WERI-Rb-1 (cell line): ENCODE measurements at regions not wholly inside any gene's neighbourhood (a gene's known extent, or its start where the extent isn't known, plus 50 kb on each side); places are given as distances from the start of the nearest gene placed in this dataset.

Source experiments
- DNase-seq: peaks from one replicate; pipeline ENCODE4 v3.0.0-alpha.2; 2020
- H3K27ac ChIP-seq: fragments of 250-450 bp; sonication (Bioruptor Pico); 2 replicates; pipeline ENCODE4 v1.5.1; 2020; ENCODE audit warnings: mild to moderate bottlenecking, moderate library complexity
- H3K27me3 ChIP-seq: fragments of 250-450 bp; sonication (Bioruptor Pico); 2 replicates; pipeline ENCODE4 v1.5.1; 2021; ENCODE audit warnings: mild to moderate bottlenecking, low read depth, moderate library complexity; ENCODE audit not compliant: insufficient read depth, severe bottlenecking
- H3K36me3 ChIP-seq: fragments of 250-450 bp; sonication (Bioruptor Pico); 2 replicates; pipeline ENCODE4 v1.5.1; 2020; ENCODE audit warnings: mild to moderate bottlenecking, moderate library complexity
- H3K4me3 ChIP-seq: 2 replicates; pipeline ENCODE4 v1.5.1; 2011; ENCODE audit warnings: low read depth, mild to moderate bottlenecking, control low read depth, low read length
- H3K9me3 ChIP-seq: fragments of 250-450 bp; sonication (Bioruptor Pico); 2 replicates; pipeline ENCODE4 v1.5.1; 2021; ENCODE audit warnings: mild to moderate bottlenecking, moderate library complexity; ENCODE audit not compliant: severe bottlenecking
- TF ChIP-seq, protein P1 (sequence below): IDR thresholded peaks from 2 replicates; pipeline ENCODE4 v1.5.1; 2011; ENCODE audit warnings: low read depth, mild to moderate bottlenecking, control low read depth, inconsistent platforms, low read length

DNA sequence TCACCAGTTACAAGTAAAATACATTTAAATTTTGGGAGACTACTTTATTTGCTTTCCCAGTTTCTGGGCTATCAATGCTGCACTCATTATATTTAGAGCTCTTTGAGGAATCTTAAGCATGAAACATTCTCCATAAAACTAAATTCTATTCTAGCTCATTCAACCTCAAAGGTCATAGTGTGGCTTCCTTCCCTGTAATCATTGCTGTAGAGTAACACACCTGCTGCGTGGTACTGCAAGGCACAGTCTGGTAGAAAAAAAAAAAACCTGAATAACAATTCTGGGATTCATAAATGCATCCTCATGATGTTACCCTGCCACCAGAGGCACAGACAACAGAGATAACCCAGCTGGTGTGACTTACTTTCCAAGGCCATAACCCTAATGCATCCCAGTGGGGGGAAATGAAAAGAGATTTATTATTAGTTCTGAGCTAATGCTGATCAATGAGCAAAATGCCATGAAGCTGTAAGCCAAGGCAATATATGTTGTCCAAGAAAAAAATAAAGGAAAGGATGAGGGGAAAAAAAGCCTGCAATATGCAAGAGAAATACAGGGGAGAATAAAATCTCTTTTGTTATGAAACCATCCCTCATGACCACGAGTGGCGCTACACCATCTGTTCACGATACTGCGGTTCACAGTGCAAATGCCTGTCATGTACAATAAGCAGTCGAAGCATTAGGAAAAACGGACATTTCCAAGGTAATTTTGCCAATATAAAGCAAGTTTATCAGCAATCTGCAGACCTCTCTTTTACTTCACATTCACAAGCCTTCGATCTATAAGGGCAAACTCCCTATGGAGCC is 1481.6 kb upstream of the PIK3C3 start:
- Histone ChIP-seq H3K27me3 (no peaks in the 10 kb centered on the region), H3K36me3 (no peaks in the 10 kb centered on the region), H3K4me3 (no peak overlapping the region), H3K9me3 (no peaks in the 10 kb centered on the region), H3K27ac (no peak overlapping the region)
- DNase-seq, result no peak
- TF ChIP-seq, protein P1, sequence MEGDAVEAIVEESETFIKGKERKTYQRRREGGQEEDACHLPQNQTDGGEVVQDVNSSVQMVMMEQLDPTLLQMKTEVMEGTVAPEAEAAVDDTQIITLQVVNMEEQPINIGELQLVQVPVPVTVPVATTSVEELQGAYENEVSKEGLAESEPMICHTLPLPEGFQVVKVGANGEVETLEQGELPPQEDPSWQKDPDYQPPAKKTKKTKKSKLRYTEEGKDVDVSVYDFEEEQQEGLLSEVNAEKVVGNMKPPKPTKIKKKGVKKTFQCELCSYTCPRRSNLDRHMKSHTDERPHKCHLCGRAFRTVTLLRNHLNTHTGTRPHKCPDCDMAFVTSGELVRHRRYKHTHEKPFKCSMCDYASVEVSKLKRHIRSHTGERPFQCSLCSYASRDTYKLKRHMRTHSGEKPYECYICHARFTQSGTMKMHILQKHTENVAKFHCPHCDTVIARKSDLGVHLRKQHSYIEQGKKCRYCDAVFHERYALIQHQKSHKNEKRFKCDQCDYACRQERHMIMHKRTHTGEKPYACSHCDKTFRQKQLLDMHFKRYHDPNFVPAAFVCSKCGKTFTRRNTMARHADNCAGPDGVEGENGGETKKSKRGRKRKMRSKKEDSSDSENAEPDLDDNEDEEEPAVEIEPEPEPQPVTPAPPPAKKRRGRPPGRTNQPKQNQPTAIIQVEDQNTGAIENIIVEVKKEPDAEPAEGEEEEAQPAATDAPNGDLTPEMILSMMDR, result no peak

DNA sequence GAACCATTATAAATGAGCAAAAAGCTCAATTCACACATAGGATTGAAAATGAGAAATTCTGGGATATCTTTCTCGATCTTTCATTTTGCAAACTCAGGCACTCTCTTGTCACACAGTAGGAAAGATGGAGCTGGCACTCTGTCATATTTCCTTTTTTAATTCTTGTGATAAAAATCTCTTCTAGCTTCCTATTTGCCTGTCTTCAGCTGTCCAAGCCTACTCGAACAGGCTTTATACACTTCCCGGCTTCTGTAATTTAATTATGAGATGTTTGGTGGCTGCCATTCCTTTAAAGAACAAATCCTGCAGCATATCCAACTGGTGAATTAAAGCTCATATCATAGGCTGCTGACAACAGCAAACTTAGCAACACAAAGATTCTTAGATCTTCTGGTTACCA is 1484.3 kb upstream of the PIK3C3 start:
- DNase-seq, result no peak

DNA sequence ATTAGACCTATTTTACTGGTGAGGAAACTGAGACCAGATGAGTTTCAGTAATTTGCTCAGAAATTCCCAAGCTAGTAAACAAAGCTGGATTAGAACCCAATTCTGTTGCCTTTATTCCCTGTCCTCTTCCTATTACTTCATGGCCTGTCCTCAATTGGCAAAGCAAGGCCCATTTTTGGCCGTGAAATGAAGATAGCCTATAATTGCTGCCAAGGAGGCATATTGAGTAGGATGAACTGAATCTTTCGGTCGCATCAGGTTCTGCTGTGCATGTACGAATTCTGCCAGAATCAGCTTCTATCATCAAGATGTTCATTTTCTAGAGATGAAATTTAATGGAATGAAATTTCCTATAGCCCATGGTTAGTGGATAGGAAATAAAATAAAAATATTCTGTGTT is 1485.2 kb upstream of the PIK3C3 start:
- TF ChIP-seq, protein P1, result no peak
- H3K27me3 ChIP-seq, result no peaks in the 10 kb centered on the region
- no peaks in the 10 kb centered on the region for H3K9me3 ChIP-seq
- H3K4me3 ChIP-seq, result no peak overlapping the region
- DNase-seq, result no peak
- H3K27ac ChIP-seq, result no peak overlapping the region
- H3K36me3 ChIP-seq, result no peaks in the 10 kb centered on the region

More for the DNA sequence above, 1484.3 kb upstream of the PIK3C3 start:
- H3K4me3 ChIP-seq, result no peak overlapping the region
- H3K9me3 ChIP-seq, result no peaks in the 10 kb centered on the region
- H3K27me3 ChIP-seq, result no peaks in the 10 kb centered on the region
- TF ChIP-seq, protein P1, result no peak
- no peak overlapping the region for H3K27ac ChIP-seq
- H3K36me3 ChIP-seq, result no peaks in the 10 kb centered on the region

DNA sequence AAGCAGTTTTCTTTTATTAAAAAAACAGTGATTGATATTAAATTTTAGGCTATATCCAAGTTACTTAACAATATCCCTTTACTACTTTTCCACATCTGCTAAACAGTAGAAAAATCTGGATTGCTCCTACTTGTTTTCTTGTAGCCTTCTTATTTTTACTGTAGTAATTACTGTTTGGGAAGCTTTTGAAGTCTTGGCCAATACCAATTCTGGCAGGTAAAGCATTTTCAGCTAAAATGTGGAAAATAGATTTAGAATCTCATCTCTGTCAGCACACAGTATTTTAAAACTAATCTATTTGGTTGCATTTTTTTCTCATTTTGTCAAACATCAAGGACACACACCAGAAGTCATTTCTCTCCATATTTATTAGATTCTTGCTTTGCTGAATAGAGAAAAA is 1485.7 kb upstream of the PIK3C3 start:
- Histone ChIP-seq H3K36me3 (no peaks in the 10 kb centered on the region), H3K4me3 (no peak overlapping the region), H3K27ac (no peak overlapping the region), H3K9me3 (no peaks in the 10 kb centered on the region), H3K27me3 (no peaks in the 10 kb centered on the region)
- DNase-seq, result no peak
- TF ChIP-seq, protein P1, result no peak

DNA sequence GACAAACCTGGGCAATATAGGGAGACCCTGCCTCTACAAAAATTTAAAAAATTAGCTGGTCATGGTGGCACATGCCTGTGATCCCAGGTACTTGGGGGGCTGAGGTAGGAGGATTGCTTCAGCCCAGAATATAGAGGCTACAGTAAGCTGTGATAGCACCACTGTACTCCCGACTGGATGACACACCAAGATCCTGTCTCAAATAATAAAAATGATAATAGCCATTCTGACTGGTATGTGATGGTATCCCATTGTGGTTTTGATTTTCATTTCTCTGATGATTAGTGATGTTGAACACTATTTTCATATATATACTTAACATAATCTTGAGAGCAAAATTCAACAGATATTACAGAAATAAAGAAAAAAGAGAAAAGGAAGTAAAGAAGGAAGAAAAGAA is 1491.0 kb upstream of the PIK3C3 start:
- H3K9me3 ChIP-seq, result no peaks in the 10 kb centered on the region
- TF ChIP-seq, protein P1, result no peak
- no peaks in the 10 kb centered on the region for H3K27me3 ChIP-seq
- no peak overlapping the region for H3K27ac ChIP-seq
- no peaks in the 10 kb centered on the region for H3K36me3 ChIP-seq
- no peak overlapping the region for H3K4me3 ChIP-seq
- DNase-seq, result no peak

DNA sequence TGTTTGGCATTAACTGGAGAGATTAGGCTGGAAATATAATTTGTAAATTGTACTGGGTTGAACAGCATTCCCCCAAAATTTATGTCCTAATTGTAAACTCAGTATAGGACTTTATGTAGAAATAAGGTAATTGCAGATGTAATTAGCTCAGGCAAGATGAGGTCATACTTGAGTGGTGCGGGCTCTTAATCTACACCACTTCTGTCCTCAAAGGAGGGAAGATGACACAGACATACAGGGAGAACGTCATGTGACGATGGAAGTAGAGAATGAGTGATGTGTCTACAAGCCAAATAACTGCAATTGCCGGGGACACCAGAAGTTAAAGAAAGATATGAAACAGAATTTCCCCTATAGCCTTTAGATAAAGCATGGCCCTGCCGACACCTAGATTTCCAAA is 1501.1 kb upstream of the PIK3C3 start:
- DNase-seq, result no peak
- H3K9me3 ChIP-seq, result no peaks in the 10 kb centered on the region
- no peak overlapping the region for H3K27ac ChIP-seq
- H3K4me3 ChIP-seq, result no peak overlapping the region
- H3K36me3 ChIP-seq, result no peaks in the 10 kb centered on the region
- H3K27me3 ChIP-seq, result no peaks in the 10 kb centered on the region
- TF ChIP-seq, protein P1, result no peak
